Activated CD4-positive, alpha-beta T cell treated with anti-CD3 and anti-CD28 coated beads, Interleukin-2, amount 50 U/mL, for 16 hours (primary cell): ENCODE measurements at regions not wholly inside any gene's neighbourhood (a gene's known extent, or its start where the extent isn't known, plus 50 kb on each side); places are given as distances from the start of the nearest gene placed in this dataset.
"Not testable (repeated sequence)": the region's sequence is repeated elsewhere in the genome, so short reads cannot be mapped to it uniquely, and the experiment has no call there.

ENCODE experiments used
- DNase-seq: peaks from one replicate; pipeline ENCODE4 v3.0.0-alpha.2; 2020

- no peak for DNase-seq
Measured at GRCh38 chr11:87753143-87753542, 422.1 kb downstream of the RAB38 start.

DNA sequence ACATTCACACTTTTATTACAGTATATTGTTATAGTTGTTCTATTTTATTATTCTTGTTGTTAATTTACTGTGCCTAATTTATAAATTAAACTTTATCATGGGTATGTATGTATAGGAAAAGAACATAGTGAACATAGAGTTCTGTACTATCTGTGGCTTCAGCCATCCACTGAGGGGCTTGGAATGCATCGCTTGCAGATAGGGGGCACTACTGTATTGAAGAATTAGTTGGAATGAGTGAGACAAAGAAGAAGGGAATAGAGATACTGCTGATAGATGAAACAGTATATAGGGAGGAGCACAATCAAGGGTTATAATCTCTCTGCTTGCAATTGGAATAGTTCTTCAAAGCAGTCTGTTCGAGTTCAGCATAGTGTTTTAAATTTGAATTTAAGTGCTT, 432.2 kb downstream of the RAB38 start:
- no peak for DNase-seq

DNA sequence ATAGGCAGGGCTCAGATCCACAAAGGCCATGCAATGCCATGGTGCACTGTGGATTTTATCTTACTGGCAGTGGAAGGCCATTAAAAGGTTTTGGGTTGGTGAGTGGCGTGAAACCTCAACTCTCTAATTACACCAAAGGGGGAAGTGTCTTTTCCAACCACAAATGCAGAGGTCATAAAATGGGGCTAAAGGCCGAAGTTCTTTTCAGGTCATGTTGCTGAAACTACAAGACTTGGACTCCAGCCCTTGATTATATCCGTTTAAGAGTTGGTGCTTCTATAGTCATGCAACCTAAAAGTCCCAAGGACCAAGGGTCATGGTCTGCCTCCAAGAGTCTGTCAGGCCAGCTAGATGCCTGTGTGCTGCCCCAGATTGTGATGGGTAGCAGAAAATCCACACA, 434.3 kb downstream of the RAB38 start:
- no peak for DNase-seq

DNA sequence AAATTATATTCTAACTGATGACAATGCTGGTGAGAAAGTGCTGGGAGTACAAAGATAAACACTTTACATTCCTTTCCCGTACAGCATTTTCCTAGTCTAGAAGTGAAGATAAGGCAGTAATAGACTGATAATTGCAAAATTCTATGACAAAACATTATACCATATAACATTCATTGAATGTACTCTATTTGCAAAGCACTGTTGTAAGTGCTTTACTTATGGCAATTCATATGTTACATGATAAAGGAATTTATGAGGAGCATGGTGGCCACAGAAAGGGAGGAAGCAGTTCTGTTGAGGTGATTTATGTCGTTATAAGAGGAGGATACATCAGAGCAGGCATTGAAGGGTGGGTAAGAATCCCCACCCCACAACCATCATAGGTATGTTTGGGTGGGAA, 434.8 kb downstream of the RAB38 start:
- no peak for DNase-seq

- no peak for DNase-seq
Measured at GRCh38 chr11:87739766-87740165, 435.5 kb downstream of the RAB38 start.

DNA sequence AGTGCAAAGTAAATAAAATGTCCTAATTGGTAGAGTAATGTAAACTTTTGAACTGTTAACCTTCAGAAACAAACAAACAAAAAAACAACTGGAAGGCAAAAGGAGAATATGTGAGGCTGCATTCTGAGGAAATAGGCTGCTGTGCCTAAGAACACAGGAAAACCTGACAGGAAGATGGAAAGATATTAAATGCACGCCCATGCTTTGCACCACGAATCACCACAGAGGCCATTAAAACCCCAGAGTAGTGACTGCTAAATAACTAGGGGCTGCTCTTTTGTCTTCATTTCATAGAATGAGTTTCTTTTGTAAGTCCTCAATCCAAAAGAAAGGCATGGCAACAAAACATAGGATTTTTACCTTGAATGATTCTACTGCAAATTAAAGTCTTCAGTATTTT, 436.0 kb downstream of the RAB38 start:
- DNase-seq: no peak

- no peak for DNase-seq
Measured at GRCh38 chr11:87736928-87737327, 438.3 kb downstream of the RAB38 start.

DNA sequence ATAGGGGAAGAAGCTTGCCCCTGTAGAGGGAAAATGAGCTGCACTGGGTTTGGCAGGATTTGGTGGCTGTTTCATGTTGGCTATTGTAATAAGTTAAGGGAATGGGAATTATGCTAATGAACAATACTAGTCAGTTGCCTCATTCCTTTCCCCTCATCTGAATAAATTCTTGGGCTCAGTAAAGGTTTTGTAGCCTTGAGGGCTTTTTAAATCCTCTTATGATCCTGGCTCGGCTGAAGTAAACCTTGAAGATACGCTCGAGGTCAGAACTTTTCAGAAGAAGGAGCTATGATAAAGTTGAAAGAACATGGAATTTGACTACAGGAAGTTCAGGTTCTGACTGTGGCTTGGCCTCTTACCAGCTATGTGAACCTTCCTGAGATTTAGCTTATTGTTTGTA, 448.7 kb downstream of the RAB38 start:
- DNase-seq: no peak

- DNase-seq: no peak
Measured at GRCh38 chr11:87724358-87724757, 450.9 kb downstream of the RAB38 start.

- peak; percentile 14 for DNase-seq
Measured at GRCh38 chr11:87722756-87723565, 452.3 kb downstream of the RAB38 start.

DNA sequence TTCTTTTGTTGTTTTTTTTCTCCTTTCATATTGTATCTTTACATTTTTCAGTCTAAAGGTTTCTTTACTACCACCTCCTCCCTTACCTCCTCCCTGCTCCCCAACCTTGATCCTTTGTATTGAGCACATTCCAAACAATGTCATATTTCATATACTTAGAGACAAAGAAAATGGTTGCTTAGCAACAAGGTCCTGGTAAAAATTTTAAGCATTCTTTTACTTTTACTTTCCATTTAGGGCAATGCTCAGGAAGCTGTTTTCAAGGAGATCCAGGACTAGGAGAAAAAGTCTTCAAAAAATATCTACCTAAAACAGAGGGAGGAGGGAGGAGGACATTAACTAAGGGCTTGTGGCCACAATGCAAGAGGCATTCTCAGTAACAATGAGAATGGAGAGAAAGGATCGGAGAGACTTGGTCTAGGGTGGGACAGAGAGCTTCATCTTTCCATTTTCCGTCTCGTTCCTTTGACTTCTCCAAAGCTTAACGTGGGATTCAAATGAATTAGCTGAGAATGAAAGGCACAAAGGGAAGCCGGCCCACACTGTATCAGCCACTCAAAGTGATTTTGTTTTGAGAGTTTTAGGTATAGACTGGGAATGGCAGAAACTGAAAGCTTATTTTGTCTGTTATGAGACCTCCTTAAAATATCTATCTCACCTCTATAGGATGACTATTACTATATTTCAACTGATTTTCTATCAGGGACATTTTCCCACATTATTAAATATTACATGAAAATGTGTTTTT, 455.7 kb downstream of the RAB38 start:
- DNase-seq: no peak

- DNase-seq: no peak
Measured at GRCh38 chr11:87712802-87713202, 462.4 kb downstream of the RAB38 start.

- no peak for DNase-seq
Measured at GRCh38 chr11:87712391-87712790, 462.9 kb downstream of the RAB38 start.

DNA sequence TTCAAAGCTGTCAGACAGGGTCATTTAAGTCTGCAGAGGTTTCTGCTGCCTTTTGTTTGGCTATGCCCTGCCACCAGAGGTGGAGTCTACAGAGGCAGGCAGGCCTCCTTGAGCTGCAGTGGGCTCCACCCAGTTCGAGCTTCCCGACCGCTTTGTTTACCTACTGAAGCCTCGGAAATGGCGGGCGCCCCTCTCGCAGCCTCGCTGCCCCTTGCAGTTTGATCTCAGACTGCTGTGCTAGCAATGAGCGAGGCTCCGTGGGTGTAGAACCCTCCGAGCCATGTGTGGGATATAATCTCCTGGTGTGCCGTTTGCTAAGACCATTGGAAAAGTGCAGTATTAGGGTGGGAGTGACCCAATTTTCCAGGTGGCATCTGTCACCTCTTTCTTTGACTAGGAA, 471.7 kb downstream of the RAB38 start:
- DNase-seq: not testable (repeated sequence)

DNA sequence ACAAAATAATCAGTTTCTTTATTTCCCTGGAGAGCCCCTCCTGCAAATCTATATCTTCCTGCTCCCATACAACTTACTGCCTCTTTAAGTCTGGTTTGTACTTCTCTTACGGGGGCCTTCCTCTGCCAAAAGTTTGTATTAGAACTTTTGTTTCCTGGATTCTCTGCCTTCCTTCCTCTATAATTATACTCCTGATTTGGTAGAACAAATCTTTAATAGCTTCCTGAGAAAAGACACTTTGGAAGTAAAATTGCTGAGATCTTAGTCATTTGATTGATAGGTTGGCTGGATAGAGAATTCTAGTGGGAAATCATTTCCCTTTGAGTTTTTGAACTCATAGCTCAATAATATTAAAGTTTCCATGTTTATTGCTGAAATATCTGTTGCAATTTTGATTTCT, 499.2 kb downstream of the RAB38 start:
- no peak for DNase-seq

- no peak for DNase-seq
Measured at GRCh38 chr11:87666730-87667129, 508.5 kb downstream of the RAB38 start.

DNA sequence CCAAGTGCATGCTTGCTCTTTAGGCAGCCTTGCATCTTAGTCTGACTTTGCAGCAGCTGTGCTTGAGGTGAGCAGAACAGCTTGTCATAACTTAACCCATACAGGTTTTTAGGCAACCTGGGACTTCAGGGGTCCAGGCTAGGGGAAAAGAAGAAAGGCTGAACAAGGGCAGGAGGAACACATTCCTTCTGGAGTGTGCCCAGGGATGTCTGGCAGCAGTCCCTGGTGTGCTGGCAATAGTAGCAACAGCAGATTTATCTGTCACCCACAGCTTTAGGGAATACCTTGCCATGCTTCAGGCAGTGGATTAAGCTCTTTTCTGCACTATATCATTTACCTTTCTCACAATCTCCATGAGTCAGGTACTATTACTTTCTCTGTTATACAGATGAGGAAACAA, 513.0 kb downstream of the RAB38 start:
- no peak for DNase-seq

GRCh38 chr11:87660926-87661660, 514.1 kb downstream of the RAB38 start:
- no peak for DNase-seq

DNA sequence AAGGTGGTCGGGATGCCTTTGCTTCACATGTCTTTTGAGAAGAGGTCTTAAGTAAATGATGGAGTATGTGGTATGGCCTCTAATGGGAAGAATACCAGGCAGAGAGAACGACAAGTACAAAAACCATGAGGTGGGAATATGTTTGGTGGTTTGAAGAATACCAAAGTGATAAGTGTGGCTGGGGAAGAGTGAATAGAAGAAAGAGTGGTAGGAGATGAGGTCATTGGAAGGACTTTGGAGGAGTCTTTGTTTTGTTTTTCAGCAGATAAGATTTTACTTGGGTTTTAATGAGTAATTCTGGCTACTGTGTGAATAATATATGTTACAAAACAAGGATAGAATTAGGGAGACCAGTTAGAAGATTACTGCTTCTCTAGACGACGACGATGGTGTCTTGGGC, 515.4 kb downstream of the RAB38 start:
- DNase-seq: no peak

DNA sequence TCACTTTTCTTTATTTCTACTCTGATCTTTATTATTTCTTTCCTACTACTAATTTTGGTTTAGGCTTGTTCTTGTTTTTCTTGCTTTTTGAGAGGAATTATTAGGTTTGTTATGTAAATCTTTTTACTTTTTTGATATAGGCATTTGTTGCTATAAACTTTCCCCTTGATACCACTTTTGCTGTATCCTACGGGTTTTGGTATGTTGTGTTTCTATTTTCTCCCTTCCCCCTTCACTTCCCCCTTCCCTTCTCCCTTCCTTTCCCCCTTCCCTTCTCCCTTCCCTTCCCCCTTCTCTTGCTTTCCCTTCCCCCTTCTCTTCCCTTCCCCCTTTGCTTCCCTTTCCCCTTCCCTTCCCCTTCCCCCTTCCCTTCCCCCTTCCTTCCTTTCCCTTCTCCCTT, 529.6 kb downstream of the RAB38 start:
- DNase-seq: no peak

DNA sequence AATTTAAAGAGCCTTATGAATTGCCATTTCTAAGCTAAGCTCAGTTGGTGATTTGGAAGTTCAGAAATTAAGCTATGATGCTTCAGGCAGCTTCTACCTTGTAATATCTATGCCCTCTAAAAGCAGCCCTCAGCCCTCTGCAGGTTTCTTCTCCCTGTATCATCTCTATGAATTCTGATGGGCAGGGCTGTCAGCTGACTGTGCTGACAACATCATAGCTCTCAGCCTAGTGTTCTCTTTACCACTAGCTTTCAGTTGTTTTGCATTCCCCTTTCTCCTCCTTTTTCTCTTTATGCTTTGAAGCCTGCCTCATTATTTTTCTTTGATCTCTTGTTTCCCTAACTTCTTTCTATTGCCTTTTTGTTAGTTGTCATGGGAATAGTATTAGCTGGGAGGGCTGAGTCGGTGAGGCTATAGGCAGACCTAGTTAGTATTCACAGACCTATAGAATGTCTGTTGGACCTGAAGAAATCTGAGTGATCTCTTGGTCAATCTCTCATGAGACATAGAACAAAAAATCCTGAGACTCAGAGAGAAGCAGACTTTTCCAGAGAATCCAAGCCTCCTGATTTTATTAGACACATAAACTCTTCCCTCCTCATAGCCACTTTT, 535.4 kb downstream of the RAB38 start:
- DNase-seq: no peak

DNA sequence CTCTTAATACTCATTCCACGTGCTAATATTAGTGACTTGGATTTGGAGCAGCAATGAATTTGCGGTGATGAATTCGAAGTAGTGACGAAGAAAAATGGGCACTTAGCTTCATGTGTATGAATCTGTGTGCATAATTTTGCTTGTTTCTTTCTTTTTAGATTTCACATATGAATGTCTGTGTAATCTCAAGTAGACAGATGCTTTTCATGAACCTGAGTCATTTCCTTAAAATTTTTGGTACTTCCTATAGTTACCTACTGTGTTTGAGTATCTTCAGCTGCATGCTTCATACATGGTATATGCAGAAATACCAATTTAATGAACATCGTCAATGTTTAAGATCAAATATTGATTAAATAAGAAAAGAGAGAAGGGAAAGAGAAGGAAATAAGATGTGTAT, 540.2 kb downstream of the RAB38 start:
- DNase-seq: no peak

GRCh38 chr11:87634331-87634730, 540.9 kb downstream of the RAB38 start:
- no peak for DNase-seq
